IPS DF 4.7 (cell line): ENCODE measurements at regions not wholly inside any gene's neighbourhood (a gene's known extent, or its start where the extent isn't known, plus 50 kb on each side); places are given as distances from the start of the nearest gene placed in this dataset.

Source experiments
- DNase-seq: peaks from one replicate; pipeline ENCODE4 v3.0.0-alpha.2; 2013; ENCODE audit warnings: low spot score; ENCODE audit errors: extremely low read depth

DNA sequence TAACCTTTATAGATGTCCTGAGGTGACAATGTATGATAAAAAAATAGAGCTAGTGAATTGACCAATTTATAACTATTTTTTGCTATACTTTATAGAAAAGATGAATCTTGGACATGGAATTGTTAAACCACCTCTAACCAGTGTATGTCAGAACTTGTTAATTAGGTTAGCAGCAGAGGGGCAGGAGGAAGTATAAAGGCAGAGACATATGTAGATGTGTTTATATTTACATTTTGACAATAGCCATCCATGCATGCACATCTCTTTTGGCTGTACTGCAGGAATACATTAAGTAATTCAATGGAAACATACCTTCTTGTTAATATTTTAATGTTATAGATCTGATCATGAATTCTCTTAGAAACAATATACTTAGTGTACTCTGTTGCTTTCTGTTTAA, 254.6 kb upstream of the NT5E start:
- DNase-seq, result no peak

DNA sequence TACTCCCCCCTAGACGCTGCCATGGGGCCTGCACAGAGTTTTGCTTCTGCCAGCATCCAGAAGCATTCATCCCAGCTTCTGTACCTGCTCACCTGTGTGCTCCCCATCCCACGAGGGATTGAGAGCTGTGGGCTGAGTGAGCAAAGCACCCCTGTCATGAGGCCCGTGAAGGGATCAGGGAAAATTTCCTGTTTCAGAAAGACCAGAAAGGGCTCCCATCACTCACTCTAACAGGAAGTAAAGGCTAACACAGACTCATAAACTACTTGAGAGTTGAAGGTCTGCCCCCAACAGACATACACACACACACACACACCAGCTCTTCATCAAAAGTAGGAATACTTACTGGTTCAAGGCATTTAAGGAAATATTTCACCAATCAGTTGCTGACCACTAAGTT, 256.5 kb upstream of the NT5E start:
- no peak for DNase-seq

DNA sequence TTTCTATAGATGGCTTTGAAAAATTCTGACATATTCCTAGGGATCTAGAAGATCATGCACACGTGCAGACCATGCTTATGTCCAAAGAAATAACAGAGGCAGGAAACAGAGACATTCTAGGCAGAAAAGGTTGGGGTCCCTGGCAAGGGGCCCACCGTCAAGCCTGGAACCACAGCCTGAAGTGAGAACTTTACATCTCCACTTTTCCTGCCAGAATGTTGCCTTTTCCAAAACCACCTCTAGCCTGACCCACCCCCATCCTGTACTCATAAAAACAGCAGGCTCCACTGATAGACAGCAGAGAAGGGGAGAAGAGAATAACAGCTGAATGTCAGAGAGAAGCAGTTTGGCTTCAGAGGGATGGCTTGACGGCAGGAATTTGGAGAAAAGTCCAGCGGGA, 257.3 kb upstream of the NT5E start:
- DNase-seq, result no peak

DNA sequence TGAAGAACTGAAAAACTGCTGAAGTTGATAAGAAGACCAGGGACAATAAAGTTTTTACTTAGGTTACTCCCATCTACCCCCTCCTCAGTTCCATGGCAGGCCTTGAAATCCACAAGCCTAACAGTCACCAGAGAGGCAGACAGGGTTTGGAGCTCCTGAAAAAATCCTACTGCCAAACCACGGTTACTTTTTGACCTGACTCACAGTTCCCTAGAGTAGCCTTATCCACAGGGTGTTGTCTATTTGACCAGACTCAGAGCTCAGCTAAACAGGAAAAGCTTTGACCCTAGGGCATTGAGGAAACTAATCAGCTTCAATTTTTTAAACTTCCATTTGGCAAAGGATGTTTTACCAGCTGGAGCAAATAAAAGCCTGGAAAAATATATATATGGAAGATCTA, 257.7 kb upstream of the NT5E start:
- no peak for DNase-seq

DNA sequence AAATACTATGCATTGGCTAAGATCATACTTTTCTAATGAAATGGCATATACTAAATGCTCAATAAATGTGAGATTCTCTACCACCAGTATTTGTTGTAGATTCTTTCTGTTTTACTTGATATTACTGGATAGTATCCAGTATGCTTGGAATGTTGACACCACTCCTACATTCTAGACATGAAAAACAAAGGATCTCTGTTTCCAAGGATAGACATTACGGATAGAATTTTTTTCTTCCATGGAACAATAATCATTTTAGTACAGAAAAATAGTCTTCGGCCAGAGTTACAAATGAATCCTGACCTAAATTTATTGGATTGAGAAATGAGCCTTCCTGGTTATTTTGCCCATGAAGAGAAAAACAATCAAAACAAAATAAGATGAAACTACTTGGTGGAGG, 258.2 kb upstream of the NT5E start:
- DNase-seq, result no peak

DNA sequence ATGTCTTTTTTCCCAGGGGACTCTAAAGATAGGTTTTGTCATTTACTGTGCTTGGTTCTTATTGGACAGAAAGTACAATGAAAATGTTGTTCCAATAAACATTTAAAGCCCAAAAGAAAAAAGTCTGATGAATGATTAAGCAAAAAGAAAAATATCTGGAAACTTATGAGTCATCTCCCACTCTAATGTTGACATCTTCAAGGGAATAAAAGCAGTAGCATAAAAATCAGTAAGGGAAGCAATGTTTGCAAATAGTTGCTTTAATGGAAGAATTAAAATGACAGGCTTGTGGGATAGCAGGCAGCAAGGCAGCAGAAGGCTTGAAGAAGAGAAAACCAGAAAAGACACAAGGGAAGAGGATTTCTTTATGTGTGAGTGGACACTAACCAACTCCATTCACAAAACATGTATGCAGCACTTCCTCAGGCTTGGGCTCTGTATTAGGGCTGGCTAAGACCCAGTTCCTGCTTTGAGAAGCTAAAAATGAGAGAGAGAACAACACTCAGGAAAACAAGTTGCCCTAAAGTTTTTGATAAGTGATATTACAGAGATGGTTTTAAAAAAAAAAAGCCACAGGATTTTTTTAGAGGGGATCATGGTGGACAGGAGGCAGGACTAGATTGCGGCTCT, 263.2 kb upstream of the NT5E start:
- DNase-seq, result no peak

DNA sequence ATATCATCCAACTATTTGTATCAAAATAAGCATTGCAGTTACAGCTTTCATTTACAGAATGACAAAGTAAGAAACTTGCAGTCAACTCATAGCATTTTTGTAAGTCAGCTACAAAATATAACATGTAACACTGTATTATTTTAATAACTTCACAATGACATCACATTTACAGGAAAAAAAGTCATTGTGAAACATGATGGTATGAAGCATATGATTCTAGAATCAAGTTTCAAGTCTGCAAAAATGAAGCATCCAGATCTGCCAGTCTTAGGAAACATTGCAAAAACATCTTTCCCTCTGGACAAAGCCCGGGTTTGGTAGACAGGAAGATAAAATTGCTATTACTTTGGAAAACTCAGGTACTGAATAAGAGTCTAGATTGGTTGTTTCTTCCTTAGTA, 263.9 kb upstream of the NT5E start:
- DNase-seq, result no peak

DNA sequence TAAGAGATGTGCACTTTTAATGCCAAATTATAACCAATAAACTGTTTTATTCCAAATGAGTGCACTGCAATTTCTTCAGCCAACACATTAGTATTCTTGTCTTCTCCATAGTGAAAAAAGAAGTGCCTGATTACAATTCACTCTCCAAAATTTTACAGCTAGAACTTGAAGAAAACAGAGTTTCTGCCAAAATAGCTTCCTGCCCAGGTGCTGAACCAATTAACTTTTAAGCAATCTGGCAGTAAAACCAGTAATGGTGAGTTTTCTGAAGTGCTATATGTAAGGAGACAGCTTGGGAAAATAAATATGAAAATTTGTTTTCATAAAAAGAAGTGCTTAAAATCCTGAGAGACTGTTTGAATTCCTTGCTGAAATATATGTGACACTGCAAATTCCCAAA, 266.0 kb upstream of the NT5E start:
- DNase-seq, result no peak

DNA sequence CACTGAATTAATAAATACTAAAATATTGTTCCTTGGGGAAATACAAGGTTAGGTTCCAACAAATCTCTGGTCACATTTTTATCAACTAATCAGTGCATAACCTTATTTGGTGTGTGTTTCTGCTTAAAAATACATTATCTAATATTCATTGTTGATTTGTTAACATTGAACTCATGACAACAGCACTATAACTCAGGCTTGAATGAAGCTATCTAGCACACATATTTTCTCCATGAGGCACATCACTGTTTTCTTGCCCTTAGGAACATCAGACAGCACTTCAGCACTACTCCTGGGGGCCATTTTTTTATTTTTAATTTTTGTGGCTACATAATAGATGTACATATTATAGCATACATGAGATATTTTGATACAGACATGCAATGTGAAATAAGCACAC, 277.2 kb upstream of the NT5E start:
- DNase-seq, result no peak

DNA sequence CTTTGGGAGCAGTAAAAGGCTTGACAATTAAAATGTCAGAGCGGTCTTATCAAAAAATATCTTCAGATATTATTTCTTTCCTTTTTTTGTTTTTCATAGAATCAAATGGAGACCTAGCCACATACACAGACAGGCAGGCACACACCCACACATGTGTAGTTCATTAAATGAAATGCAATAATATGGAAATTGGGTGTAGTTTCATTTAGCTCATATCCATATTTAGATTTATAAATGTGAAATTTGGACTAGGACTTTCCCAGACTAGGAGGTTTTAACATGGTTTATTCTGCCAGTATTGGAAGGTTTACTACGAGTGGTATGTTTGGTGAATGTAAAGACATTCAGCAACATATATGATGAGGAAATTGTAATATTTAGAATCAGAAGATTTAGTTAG, 277.7 kb upstream of the NT5E start:
- no peak for DNase-seq

DNA sequence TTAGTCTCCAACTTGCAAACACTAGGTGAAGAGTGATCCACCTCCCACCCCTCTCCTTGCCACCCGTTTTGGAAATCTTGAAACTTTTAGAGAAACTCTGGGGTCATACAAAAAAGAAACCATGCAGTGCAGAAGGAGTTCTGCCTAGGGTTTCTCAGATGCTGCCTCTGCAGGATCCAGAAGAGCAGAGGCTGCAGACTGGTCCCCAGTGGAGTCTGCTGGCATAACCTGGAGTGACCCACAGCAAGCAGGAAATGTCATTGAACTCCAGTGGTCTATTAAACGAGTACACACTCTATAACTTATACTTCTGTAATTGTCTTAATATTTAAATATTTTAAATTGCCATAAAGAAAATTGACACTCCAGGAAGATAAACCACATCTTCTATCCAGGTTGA, 280.7 kb upstream of the NT5E start:
- no peak for DNase-seq

DNA sequence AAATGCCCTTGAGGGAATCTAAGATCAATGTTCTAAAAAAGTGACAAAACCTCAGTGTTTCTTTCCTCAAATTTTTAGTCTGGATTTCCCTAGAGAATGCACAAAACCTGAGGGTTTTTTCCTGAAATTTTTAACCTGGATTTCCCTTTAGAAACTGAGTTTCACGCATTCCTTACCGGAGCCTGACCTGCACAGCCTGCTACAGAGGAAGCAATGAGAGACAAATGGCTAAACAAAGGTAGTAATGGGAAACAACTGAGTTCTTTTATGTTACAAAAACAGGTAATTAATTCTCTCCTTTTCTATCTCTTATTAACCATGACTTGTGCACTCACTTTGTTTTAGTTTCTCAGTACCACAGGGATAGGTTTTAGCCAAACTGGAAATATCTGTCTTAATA, 281.7 kb upstream of the NT5E start:
- DNase-seq, result no peak

DNA sequence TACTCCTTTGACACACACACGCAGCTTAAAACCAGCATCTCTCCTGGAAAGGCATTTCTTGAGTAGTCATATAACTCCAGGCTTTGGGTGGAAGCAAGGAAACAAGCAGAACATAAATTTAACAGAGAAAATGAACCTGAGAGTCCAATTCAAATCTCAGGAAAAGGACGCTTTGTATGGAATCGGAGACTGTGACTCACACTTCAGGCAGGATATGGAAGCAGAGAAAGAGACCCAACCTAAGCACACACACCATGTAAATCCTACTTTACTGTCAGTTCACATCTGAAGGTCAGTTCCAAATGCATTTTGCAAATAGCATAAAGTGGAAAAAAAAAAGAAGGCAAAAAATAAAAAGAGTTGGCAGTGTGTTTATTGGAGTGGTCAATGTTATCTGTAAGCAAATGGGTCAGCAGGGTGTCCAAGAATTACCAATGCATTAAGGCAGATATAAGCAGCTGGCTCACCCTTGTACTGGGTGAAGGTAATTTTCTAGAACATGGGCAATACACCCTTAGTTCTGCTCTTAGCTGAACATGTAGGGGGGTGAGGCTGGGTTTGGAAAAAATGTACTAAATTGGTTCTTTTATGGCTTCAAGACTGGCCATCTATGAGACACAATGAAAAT, 283.7 kb upstream of the NT5E start:
- no peak for DNase-seq

DNA sequence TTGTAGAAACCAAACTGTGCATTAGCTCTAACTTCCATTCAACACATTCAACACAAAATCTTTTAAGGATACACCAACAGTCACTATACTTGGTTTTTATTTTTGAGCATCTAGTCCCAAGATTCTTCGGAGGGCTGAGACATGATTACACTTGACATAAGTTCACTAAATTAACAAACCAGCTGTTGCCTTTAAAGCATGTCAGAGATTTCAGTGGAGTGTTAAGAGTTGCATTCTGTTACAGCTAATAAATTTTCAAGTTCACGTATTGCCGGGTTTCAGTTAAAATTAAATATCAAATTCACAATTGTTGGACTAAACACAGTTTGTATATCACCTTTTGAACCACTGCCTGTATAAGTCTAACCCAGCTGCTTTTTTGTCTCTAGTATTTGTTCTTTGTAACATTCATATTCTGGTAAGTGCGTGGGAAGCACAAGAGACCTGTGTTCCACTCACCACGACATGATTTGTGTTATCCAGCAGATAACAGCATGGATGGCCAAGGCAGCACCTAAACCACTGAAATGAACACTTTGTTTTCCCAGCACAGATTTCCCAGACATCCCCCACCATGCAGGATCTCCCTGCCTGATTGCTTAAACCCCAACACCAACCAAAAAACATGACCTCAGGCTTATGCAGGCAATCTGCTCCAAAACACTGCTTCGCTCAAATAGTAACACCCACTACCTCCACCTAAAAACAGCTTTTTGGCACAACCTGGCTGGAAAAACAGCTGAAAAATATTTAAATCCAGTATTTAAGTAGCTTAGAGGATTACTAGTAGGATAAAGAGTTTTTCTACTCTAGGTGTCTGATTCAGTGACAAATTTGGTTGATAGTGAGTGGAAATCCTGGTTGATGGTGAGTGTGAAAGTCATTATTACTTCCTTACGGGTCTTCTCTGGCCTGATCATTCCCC, 286.5 kb upstream of the NT5E start:
- no peak for DNase-seq

DNA sequence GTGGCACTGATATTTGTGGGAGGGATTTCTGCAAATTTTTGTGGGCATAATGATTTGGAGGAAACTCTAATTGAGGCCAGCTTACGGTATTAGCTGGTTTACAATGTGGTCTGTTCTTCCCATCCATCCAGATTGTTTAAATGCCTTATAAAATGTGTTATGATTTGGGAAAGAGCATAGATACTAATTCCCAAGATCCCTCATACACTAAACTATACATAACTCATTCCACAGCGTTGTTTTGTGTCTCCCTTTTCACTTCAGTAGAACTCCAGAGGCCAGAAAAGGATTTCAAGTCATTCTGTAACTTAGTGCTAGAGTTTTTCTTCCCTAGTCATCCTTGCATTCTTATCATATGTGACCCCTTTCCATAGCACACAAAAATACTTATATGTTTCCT, 292.6 kb upstream of the NT5E start:
- DNase-seq, result no peak

DNA sequence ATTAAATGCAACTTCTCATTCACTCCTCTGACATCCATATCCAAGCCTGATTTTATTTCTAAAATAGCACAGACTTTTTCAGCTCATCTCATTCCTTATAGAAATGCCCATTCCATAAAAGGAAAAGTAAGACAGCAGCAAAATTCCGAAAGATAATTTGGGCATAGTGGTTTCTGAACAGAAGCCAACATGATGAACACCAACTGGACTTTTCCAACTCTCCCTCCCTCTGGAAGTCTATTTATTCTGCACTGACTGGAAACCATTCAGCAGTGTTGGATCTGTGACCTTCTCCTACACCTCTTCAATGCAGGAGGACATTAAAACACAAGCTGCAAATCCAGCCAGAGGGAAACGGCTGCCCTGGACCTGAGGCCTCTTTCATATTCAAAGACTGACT, 306.2 kb upstream of the NT5E start:
- no peak for DNase-seq

DNA sequence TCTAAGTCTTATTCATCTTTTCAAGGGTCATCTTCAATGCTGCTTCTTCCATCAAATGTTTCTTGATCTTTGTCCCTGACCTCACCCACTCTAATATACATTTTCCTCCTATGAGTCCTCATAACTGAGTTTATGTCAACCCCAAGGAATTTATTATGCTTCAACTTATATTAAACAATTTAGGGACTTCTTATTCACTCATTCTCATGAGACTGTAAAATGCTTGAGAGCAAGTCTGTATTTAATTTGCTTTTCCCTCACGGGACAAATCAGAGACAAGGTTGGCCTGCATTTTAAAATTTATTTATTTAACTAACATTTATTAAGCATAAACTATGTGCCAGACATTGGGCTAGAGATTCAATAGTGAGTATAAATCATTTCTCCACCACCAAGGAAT, 312.0 kb upstream of the NT5E start:
- no peak for DNase-seq

DNA sequence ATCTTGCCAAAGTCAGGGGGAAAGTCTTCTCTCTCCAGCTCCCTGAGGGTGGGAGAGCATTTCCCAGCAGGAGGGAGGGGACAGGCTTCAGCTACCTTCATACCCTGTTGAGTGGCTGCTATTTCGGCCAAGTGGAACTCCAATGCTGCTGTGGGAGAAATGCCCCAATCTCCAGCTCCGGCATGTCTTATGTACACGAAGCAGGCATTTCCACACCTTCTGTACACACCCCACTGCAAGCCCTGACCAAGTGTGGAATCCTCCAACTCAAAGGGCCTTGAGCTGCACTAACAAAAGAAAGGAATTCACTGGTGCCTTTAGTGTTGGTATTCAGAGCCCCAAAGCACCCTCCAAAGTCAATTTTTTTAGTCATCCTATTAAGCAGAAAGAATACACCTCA, 313.6 kb upstream of the NT5E start:
- no peak for DNase-seq

DNA sequence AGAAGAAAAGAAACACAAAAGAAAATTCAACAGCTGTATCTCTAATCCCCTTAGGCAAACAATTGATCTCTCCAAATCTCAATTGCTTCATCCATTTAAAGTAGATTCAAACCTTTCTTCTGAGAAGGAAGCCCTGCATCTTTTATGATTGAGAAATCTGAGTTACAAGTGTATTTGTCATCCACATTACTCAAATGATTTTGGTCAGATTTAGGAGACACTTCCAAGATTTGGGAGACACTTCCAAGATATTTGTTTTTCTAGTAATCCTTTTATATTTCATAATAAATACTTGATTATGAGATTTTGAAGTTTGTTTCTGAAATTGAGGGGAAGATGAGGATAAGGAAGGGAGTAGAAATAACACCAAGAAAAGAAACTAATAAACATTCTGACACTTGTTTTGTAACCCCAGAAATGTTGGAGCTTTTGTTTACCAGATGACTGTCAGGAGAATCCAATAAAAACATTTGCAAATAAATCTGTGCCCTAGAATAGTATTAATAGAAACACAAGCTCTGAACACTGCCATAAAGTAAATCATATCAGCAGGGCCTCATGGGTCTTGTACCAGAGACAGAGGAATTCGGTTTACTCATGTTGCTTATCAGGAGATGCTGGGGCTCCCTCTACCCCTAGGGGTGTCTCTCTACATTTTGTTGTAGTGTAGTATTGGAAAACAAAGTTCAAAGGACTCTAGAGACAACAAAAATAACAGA, 314.3 kb upstream of the NT5E start:
- no peak for DNase-seq

DNA sequence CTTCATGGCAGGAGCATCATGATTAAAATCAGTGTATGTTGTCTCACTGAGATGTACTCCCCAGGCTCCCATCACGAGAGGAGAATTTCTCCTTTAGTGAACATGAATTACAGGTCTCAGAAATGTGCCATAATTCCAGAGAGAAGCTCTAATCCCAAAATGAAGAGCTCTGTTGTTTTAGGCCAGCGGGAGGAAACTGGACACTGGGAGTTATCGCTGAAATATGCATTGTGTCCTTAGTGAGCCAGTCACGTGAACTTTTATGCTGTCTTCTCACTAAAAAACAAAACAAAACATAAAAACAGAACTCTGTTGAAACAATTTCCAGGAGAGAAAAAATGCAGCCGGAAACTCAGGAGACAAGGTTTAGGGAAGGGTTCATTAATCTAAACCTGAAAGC, 315.7 kb upstream of the NT5E start:
- no peak for DNase-seq

DNA sequence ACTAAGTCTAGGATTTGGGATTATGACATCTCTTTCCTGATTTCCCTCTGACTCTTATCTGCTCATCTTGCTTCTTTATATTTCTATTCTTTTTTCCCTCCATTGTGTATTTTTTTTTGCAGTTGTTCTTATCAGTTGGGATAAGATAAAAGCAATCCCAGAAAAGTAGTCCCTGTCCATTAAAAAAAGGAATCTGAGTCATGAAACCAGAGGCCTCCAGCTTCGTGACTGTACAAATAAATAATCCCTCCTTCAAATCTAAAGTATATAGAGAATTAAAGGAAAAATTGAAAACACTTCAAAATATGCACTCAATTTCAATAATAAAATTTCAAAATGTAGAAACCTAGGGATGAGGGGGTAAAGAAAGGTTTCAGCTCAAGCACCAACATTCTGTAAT, 317.8 kb upstream of the NT5E start:
- DNase-seq, result no peak

DNA sequence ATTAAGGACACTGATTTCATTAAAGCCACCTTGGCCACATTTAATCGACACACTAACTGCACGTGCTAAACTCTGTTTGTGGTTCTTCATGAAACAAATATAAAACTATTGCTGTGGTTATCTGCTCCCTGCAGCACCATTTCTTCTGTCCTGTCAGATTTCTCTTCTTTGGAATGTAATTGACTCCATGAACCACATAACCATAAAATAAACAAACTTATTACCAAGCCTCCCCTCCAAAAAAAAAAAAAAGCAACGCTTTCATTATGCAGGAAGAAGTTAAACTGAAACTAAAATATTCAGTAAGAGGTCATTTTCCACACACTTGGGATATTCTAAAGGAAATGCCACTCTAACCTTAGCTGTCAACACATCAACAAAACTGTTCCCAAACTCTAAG, 319.1 kb upstream of the NT5E start:
- DNase-seq, result no peak
